ENCODE measurements at regions not wholly inside any gene's neighbourhood (a gene's known extent, or its start where the extent isn't known, plus 50 kb on each side); places are given as distances from the start of the nearest gene placed in this dataset.

DNA sequence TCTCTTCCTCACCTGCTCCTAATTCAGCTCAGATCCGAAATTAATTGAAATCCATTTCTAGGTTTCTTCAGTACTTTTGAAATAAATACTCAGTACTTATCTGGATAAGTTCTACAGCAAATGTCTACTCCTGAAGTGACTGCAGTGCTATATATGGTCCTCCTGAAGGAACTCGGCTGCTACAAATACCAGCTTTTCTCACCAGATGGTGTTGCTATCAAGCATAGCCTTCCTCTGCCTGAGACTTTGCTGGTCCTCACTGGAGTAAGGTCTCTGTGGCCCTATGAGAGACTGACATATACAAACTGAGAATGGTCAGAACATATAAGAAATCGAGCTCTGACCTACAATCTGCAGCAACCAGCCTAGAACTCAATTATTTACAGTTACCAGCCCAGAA lies 161.6 kb downstream of the NDFIP2 start (continued):
- TF ChIP-seq, protein P1, sequence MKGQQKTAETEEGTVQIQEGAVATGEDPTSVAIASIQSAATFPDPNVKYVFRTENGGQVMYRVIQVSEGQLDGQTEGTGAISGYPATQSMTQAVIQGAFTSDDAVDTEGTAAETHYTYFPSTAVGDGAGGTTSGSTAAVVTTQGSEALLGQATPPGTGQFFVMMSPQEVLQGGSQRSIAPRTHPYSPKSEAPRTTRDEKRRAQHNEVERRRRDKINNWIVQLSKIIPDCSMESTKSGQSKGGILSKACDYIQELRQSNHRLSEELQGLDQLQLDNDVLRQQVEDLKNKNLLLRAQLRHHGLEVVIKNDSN (CRISPR knock-in tag; IDR thresholded peaks at IDR 0.05), result no peak
- no peak for TF ChIP-seq FOXK1 (CRISPR knock-in tag; IDR thresholded peaks at IDR 0.05)
- TF ChIP-seq ZNF396 (CRISPR knock-in tag; IDR thresholded peaks at IDR 0.05; ENCODE audit: borderline replicate concordance), result no peak
- no peak for TF ChIP-seq GRHL2 (CRISPR knock-in tag; IDR thresholded peaks at IDR 0.05; ENCODE audit: insufficient replicate concordance, severe bottlenecking)
- TF ChIP-seq, protein P2, sequence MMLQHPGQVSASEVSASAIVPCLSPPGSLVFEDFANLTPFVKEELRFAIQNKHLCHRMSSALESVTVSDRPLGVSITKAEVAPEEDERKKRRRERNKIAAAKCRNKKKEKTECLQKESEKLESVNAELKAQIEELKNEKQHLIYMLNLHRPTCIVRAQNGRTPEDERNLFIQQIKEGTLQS (CRISPR knock-in tag; conservative IDR thresholded peaks at IDR 0.05), result no peak

DNA sequence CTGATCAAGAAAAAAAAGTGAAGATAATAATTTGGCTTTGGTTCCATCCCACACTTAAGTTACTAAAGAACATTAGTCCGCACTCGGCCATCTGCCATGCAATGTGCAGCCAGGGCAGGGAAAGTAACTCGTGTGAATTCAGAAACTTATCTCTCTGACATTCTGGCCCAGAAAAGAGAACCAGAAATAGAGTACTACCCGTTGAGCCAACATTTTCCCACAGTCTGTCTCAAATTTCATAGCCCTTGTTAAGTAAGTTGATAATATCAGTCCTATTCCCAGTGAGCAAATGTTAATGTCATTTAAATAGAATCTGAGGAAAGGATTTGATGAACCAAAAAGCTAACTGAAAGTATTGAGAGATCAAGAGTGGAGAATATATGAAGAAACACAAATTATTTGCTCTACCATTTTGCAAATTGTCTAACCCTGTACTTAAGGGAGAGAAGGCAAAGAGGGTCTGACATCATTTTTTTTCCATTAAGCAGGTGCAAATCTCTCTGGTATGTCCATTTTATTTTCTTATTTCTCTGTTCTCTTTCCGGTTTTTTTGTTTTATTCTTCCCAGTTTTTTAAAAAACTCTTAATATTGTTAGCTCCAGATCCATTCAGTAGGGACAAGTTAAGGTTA lies 156.3 kb downstream of the NDFIP2 start:
- ATAC-seq, result no peak
- H3K4me1 Mint-ChIP-seq, result no peaks in the 10 kb centered on the region
- no peak overlapping the region for H3K27ac Mint-ChIP-seq
- ChIA-PET POLR2A (no interaction called here), CTCF (interaction anchor here (1.0 kb wide), 1 partner anchor 31 kb away, joined by 3 read pairs; no protein-coding TSS in a partner anchor)
- TF ChIP-seq, protein P3, sequence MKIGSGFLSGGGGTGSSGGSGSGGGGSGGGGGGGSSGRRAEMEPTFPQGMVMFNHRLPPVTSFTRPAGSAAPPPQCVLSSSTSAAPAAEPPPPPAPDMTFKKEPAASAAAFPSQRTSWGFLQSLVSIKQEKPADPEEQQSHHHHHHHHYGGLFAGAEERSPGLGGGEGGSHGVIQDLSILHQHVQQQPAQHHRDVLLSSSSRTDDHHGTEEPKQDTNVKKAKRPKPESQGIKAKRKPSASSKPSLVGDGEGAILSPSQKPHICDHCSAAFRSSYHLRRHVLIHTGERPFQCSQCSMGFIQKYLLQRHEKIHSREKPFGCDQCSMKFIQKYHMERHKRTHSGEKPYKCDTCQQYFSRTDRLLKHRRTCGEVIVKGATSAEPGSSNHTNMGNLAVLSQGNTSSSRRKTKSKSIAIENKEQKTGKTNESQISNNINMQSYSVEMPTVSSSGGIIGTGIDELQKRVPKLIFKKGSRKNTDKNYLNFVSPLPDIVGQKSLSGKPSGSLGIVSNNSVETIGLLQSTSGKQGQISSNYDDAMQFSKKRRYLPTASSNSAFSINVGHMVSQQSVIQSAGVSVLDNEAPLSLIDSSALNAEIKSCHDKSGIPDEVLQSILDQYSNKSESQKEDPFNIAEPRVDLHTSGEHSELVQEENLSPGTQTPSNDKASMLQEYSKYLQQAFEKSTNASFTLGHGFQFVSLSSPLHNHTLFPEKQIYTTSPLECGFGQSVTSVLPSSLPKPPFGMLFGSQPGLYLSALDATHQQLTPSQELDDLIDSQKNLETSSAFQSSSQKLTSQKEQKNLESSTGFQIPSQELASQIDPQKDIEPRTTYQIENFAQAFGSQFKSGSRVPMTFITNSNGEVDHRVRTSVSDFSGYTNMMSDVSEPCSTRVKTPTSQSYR (CRISPR knock-in tag; IDR thresholded peaks at IDR 0.05), result no peak
- no peak for TF ChIP-seq MXD4 (CRISPR knock-in tag; IDR thresholded peaks at IDR 0.05; ENCODE audit: borderline replicate concordance)
- TF ChIP-seq, protein P4, sequence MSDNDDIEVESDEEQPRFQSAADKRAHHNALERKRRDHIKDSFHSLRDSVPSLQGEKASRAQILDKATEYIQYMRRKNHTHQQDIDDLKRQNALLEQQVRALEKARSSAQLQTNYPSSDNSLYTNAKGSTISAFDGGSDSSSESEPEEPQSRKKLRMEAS (CRISPR knock-in tag; IDR thresholded peaks at IDR 0.05), result no peak
- no peak for TF ChIP-seq ZNF416 (CRISPR knock-in tag; IDR thresholded peaks at IDR 0.05)
- TF ChIP-seq, protein P5, sequence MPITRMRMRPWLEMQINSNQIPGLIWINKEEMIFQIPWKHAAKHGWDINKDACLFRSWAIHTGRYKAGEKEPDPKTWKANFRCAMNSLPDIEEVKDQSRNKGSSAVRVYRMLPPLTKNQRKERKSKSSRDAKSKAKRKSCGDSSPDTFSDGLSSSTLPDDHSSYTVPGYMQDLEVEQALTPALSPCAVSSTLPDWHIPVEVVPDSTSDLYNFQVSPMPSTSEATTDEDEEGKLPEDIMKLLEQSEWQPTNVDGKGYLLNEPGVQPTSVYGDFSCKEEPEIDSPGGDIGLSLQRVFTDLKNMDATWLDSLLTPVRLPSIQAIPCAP (CRISPR knock-in tag; IDR thresholded peaks at IDR 0.05), result no peak
- TF ChIP-seq, protein P6, sequence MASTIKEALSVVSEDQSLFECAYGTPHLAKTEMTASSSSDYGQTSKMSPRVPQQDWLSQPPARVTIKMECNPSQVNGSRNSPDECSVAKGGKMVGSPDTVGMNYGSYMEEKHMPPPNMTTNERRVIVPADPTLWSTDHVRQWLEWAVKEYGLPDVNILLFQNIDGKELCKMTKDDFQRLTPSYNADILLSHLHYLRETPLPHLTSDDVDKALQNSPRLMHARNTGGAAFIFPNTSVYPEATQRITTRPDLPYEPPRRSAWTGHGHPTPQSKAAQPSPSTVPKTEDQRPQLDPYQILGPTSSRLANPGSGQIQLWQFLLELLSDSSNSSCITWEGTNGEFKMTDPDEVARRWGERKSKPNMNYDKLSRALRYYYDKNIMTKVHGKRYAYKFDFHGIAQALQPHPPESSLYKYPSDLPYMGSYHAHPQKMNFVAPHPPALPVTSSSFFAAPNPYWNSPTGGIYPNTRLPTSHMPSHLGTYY (CRISPR knock-in tag; IDR thresholded peaks at IDR 0.05), result no peak
- no peak for TF ChIP-seq ESRRA (CRISPR knock-in tag; IDR thresholded peaks at IDR 0.05; ENCODE audit: borderline replicate concordance)
- no peak for TF ChIP-seq NR2C2 (CRISPR knock-in tag; IDR thresholded peaks at IDR 0.05)
- no peak for TF ChIP-seq EMX1 (CRISPR knock-in tag; IDR thresholded peaks at IDR 0.05)
- TF ChIP-seq, protein P1 (CRISPR knock-in tag; IDR thresholded peaks at IDR 0.05), result no peak
- TF ChIP-seq, protein P7, sequence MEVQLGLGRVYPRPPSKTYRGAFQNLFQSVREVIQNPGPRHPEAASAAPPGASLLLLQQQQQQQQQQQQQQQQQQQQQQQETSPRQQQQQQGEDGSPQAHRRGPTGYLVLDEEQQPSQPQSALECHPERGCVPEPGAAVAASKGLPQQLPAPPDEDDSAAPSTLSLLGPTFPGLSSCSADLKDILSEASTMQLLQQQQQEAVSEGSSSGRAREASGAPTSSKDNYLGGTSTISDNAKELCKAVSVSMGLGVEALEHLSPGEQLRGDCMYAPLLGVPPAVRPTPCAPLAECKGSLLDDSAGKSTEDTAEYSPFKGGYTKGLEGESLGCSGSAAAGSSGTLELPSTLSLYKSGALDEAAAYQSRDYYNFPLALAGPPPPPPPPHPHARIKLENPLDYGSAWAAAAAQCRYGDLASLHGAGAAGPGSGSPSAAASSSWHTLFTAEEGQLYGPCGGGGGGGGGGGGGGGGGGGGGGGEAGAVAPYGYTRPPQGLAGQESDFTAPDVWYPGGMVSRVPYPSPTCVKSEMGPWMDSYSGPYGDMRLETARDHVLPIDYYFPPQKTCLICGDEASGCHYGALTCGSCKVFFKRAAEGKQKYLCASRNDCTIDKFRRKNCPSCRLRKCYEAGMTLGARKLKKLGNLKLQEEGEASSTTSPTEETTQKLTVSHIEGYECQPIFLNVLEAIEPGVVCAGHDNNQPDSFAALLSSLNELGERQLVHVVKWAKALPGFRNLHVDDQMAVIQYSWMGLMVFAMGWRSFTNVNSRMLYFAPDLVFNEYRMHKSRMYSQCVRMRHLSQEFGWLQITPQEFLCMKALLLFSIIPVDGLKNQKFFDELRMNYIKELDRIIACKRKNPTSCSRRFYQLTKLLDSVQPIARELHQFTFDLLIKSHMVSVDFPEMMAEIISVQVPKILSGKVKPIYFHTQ (CRISPR knock-in tag; IDR thresholded peaks at IDR 0.05), result no peak
- no peak for TF ChIP-seq FOXK1 (CRISPR knock-in tag; IDR thresholded peaks at IDR 0.05)
- TF ChIP-seq, protein P8, sequence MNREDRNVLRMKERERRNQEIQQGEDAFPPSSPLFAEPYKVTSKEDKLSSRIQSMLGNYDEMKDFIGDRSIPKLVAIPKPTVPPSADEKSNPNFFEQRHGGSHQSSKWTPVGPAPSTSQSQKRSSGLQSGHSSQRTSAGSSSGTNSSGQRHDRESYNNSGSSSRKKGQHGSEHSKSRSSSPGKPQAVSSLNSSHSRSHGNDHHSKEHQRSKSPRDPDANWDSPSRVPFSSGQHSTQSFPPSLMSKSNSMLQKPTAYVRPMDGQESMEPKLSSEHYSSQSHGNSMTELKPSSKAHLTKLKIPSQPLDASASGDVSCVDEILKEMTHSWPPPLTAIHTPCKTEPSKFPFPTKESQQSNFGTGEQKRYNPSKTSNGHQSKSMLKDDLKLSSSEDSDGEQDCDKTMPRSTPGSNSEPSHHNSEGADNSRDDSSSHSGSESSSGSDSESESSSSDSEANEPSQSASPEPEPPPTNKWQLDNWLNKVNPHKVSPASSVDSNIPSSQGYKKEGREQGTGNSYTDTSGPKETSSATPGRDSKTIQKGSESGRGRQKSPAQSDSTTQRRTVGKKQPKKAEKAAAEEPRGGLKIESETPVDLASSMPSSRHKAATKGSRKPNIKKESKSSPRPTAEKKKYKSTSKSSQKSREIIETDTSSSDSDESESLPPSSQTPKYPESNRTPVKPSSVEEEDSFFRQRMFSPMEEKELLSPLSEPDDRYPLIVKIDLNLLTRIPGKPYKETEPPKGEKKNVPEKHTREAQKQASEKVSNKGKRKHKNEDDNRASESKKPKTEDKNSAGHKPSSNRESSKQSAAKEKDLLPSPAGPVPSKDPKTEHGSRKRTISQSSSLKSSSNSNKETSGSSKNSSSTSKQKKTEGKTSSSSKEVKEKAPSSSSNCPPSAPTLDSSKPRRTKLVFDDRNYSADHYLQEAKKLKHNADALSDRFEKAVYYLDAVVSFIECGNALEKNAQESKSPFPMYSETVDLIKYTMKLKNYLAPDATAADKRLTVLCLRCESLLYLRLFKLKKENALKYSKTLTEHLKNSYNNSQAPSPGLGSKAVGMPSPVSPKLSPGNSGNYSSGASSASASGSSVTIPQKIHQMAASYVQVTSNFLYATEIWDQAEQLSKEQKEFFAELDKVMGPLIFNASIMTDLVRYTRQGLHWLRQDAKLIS (CRISPR knock-in tag; IDR thresholded peaks at IDR 0.05; ENCODE audit: borderline replicate concordance), result no peak
- H3K9me3 Mint-ChIP-seq, result no peaks in the 10 kb centered on the region
- no peaks in the 10 kb centered on the region for H3K27me3 Mint-ChIP-seq (ENCODE audit: low read depth)
- DNase-seq (ENCODE audit: low spot score), result no peak
- H3K36me3 Mint-ChIP-seq, result no peaks in the 10 kb centered on the region
- no peak overlapping the region for H3K4me3 Mint-ChIP-seq
